ENCODE measurements at regions not wholly inside any gene's neighbourhood (a gene's known extent, or its start where the extent isn't known, plus 50 kb on each side); places are given as distances from the start of the nearest gene placed in this dataset.
A peak's percentile ranks its signal among the peaks of the same experiment; 100 is the strongest.

- no peak for DNase-seq (ENCODE audit: low spot score)
Observed at GRCh38 chr2:128368437-128369107, 49.9 kb upstream of the HS6ST1 start.

- DNase-seq (ENCODE audit: low spot score) = no peak
Observed at GRCh38 chr2:128369108-128369555, 50.5 kb upstream of the HS6ST1 start.

DNA sequence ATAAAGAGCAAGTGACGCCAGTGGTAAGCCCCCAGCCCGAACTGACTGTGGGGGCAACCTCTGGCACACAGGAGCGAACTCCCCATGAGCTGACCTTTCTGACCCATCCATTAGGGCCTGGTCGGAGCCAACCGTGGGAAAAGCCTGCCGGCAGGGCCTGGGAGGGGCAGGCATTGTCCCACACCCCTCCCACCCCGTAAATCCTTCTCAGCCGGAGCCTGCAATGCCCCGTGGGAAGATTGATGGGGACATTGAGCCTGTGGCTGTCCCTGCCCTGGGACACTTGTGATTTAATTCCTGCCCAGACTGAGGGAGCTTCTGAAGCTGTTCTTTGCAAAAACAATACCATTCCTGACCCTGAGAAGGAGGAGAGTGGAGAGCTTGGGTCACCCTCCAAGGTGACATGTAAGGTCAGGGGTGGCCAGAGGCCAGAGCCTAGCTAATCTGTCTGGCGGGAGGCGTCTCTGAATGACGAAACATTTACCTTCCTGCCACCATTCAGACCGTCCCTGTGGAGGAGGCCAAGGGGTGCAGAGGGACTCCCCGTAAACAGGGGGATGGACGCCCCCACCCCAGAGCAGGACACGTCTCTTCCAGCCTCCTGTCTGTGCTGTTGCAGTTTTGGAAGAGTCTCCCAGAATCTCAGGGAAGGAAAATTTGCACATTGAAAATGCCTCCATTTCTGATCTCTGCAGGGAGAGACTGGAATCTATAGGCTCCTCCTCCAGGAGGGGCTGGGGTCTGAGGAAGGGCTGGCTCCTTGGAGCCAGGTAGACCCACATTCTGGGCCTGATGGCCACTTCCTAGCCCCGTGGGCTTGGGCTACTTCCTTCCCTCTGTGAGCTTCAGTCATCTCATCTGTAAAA, 51.2 kb upstream of the HS6ST1 start:
- no peak for DNase-seq (ENCODE audit: low spot score)

GRCh38 chr2:128370468-128371247, 52.0 kb upstream of the HS6ST1 start:
- no peak for DNase-seq (ENCODE audit: low spot score)

- no peak for DNase-seq (ENCODE audit: low spot score)
Observed at GRCh38 chr2:128371248-128371630, 52.6 kb upstream of the HS6ST1 start.

DNA sequence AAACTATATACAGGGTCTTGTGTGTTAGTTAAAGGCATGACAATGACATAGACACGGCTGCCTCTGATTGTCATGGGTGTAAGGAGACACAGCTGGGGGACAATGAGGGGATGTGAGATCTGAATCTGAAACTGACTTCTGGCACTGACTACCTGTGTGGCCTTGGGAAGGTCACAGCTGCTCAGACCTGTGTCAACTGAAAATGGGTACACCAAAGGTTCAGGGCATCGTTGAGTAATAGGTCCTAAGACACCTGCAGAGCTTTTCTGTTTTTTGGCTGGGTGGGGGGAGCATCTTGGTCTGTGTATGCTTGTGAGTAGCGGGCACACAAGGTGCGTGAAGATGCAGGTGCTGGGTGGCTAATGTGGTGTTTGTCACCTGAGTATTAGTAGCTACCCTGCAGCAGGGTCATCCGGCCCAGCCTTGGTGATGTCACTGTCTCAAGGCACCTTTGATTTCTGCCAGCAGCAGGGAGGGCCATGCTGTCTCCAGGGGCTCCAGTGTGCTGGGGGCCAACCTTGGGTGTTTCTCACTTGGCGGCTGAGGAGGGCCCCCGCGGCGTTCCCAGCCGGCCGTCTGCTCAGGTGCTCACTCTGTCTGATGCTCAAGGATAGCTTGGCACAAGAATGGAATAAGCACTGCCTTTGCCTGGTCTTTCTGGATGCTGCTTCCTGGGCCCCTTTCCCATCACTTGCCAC, 53.1 kb upstream of the HS6ST1 start:
- no peak for DNase-seq (ENCODE audit: low spot score)

GRCh38 chr2:128372621-128373341, 54.1 kb upstream of the HS6ST1 start:
- no peak for DNase-seq (ENCODE audit: low spot score)

DNA sequence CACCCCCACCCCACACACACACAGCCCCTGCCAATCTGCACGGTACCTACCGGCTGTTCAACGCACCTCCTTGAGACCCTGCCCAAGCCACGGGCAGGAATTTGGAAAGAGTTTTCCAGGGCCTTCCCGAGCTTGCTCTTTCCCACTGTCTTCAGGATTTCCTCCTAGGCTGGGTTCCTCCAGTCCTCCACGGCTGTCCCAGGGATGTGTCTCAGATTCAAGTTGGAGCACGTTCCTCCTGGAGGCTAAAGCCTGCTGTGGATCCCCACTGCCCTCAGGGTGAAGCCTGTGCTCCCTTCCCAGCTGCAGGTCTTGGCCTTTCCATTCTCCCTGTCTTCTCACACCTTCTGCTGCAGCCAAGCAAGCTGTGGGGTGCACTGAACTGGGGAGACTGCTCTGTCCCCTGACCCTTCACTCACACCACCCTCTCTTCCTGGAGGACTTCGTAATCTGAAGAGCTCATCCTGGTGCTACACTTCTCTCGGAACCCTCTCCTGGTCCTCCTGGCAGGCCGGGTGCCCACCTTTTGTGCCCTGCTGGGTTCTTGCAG, 54.9 kb upstream of the HS6ST1 start:
- DNase-seq (ENCODE audit: low spot score) = no peak

DNA sequence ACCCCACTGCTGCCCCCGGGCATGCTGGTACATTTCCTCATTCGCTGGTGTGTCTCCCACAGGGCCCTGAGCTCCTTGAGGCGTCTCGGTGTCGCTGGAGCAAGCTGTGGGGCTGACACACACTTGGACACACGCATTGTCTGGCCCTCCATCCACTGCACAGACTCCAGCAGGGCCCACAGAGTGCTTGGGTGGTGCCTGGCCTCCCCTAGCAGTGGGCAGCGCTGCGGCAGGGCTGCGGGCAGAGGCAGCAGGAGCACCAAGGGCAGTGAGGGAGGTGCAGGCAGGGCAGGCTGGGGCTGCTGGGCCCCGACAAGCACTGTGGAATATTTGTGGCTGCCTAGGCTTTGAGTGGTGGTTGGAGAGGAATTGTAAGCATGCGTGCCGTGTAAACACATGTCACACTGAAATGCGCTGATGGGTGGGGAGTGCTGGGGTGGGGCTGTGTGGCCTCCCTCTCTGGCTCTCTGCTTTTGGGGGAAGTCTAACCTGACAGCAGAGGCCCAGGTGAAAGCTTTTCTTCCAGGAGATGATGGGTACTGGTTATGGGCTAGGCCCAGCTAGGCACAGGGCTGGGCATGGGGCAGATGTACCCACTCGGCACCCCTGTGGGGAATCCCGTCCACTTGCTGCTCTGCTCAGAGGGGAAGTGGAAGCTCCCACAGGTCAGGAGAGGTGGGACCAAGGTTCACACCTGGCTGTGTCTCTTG, 55.5 kb upstream of the HS6ST1 start:
- DNase-seq (ENCODE audit: low spot score) = peak; percentile 41

GRCh38 chr2:128374711-128375413, 56.2 kb upstream of the HS6ST1 start:
- DNase-seq (ENCODE audit: low spot score) = no peak

DNA sequence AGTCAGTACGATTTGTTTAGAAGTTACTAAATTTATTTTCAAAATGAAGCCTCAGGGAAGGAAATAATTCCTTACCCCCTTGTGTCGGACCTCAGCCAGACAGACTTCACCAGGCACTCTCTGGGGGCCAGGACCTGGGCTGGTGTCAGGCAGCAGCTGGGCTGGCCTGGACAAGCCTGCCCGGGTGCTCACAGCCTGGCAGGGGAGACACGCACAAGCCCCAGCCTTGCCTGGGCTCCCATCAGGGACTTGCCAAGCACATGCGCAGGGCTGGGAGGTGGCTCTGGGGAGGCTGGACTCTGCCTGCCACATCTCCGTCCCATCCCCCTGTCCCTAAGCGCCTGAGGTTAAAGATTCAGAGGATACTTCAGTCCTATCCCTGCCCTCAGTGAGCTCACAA, 56.8 kb upstream of the HS6ST1 start:
- no peak for DNase-seq (ENCODE audit: low spot score)

DNA sequence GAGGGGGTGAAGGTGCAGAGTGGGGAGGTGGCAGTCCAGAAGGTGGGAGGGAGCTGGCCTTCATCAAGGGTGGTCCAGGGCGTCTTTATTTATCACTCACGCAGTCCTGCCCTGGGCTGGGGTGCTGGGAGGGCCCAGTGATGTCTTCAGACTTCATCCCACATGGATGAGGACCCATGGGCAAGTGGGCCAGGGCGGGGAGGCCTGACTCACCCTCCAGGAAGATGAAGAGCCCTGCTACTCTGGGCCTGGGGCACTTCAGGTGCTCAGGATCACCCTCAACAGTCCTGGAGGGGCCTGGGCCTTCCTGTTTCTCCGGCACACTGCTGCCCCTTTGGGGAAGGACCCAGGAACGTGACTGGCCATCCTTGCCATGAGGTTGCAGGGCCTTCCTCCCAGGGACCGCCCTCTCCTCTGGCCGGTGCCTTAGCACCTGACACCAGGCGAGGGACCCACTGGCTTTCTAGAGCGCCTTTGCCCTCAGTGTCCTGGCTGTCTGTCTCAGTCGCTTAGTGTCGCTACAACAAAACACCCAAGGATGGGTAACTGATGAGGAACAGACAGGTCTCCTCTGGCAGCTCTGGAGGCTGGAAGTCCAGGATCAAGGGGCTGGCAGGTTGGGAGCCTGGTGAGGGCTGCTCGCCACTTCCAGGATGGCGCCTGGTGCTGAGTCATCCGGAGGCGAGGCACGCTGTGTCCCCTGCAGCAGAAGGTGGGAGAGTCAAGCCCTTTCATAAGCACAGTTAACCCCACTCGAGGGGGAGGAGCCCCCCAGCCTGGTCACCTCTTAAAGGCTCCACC, 57.8 kb upstream of the HS6ST1 start:
- DNase-seq (ENCODE audit: low spot score) = no peak

GRCh38 chr2:128377071-128377910, 58.6 kb upstream of the HS6ST1 start:
- DNase-seq (ENCODE audit: low spot score) = no peak

GRCh38 chr2:128378231-128379020, 59.8 kb upstream of the HS6ST1 start:
- DNase-seq (ENCODE audit: low spot score) = no peak

GRCh38 chr2:128379021-128380015, 60.6 kb upstream of the HS6ST1 start:
- DNase-seq (ENCODE audit: low spot score) = no peak
